ENCODE measurements at regions not wholly inside any gene's neighbourhood (a gene's known extent, or its start where the extent isn't known, plus 50 kb on each side); places are given as distances from the start of the nearest gene placed in this dataset.
"Not testable (repeated sequence)": the region's sequence is repeated elsewhere in the genome, so short reads cannot be mapped to it uniquely, and the experiment has no call there.

- ATAC-seq = no peak
- no peak for TF ChIP-seq CTCF (IDR thresholded peaks at IDR 0.05)
- no peaks in the 10 kb centered on the region for H3K27me3 ChIP-seq (ENCODE audit: insufficient read depth in 3 of 3, low read length in 2 of 3)
Measured at GRCh38 chr5:17106521-17106920, 110.9 kb upstream of the BASP1 start.

GRCh38 chr5:17112091-17112716 lies 105.2 kb upstream of the BASP1 start:
- 52 to 57% (median 54%) methylated on average over 3 of the region's 3 CpGs for WGBS, 3 donors
- H3K27me3 ChIP-seq (ENCODE audit: insufficient read depth in 3 of 3, low read length in 2 of 3); H3K4me3 ChIP-seq; H3K4me1 ChIP-seq; H3K27ac ChIP-seq; ATAC-seq; DNase-seq; H3K9me3 ChIP-seq; H3K36me3 ChIP-seq (ENCODE audit: insufficient read depth in 1 of 2, low read depth in 1 of 2); intact Hi-C loops (cut with DNase I): not testable (repeated sequence)

More at GRCh38 chr5:17106521-17106920, 110.9 kb upstream of the BASP1 start:
- 67 to 78% (median 70%) methylated on average over 4 of the region's 4 CpGs for WGBS, 3 donors
- intact Hi-C loops (cut with DNase I) = no loop called here
- H3K27ac ChIP-seq = no peak overlapping the region
- no peak for DNase-seq
- H3K4me1 ChIP-seq = no peaks in the 10 kb centered on the region
- no peaks in the 10 kb centered on the region for H3K36me3 ChIP-seq (ENCODE audit: insufficient read depth in 1 of 2, low read depth in 1 of 2)
- H3K4me3 ChIP-seq = no peak overlapping the region
- H3K9me3 ChIP-seq = no peaks in the 10 kb centered on the region

- H3K27me3 ChIP-seq (ENCODE audit: insufficient read depth in 3 of 3, low read length in 2 of 3) = no peaks in the 10 kb centered on the region
- no peak overlapping the region for H3K4me3 ChIP-seq
- H3K27ac ChIP-seq = no peak overlapping the region
- no peaks in the 10 kb centered on the region for H3K9me3 ChIP-seq
- H3K4me1 ChIP-seq = no peaks in the 10 kb centered on the region
- H3K36me3 ChIP-seq (ENCODE audit: insufficient read depth in 1 of 2, low read depth in 1 of 2) = no peaks in the 10 kb centered on the region
- intact Hi-C loops (cut with DNase I) = no loop called here
- ATAC-seq (no peak), DNase-seq (no peak)
- TF ChIP-seq CTCF (IDR thresholded peaks at IDR 0.05) = no peak
- 60 to 71% (median 63%) methylated on average over 9 of the region's 9 CpGs for WGBS, 3 donors
Measured at GRCh38 chr5:17113174-17113958, 104.1 kb upstream of the BASP1 start.

GRCh38 chr5:17114233-17114632 lies 103.2 kb upstream of the BASP1 start:
- H3K36me3 ChIP-seq (ENCODE audit: insufficient read depth in 1 of 2, low read depth in 1 of 2) = no peaks in the 10 kb centered on the region
- H3K27ac ChIP-seq = no peak overlapping the region
- H3K9me3 ChIP-seq = no peaks in the 10 kb centered on the region
- no peak for DNase-seq
- no peak for ATAC-seq
- no peak for TF ChIP-seq CTCF (IDR thresholded peaks at IDR 0.05)
- 66 to 77% (median 67%) methylated on average over 6 of the region's 6 CpGs for WGBS, 3 donors
- intact Hi-C loops (cut with DNase I) = no loop called here
- H3K27me3 ChIP-seq (ENCODE audit: insufficient read depth in 3 of 3, low read length in 2 of 3) = no peaks in the 10 kb centered on the region
- no peak overlapping the region for H3K4me3 ChIP-seq
- H3K4me1 ChIP-seq = no peaks in the 10 kb centered on the region

- no peak overlapping the region for H3K27ac ChIP-seq
- no peaks in the 10 kb centered on the region for H3K4me1 ChIP-seq
- WGBS, 3 donors = 64 to 73% (median 70%) methylated on average over 6 of the region's 6 CpGs
- ATAC-seq = no peak
- no peak for TF ChIP-seq CTCF (IDR thresholded peaks at IDR 0.05)
- H3K36me3 ChIP-seq (ENCODE audit: insufficient read depth in 1 of 2, low read depth in 1 of 2) = no peaks in the 10 kb centered on the region
- intact Hi-C loops (cut with DNase I) = no loop called here
- H3K4me3 ChIP-seq = no peak overlapping the region
- H3K9me3 ChIP-seq = no peaks in the 10 kb centered on the region
- H3K27me3 ChIP-seq (ENCODE audit: insufficient read depth in 3 of 3, low read length in 2 of 3) = no peaks in the 10 kb centered on the region
- no peak for DNase-seq
Measured at GRCh38 chr5:17114715-17115599, 102.5 kb upstream of the BASP1 start.
